ENCODE measurements at regions not wholly inside any gene's neighbourhood (a gene's known extent, or its start where the extent isn't known, plus 50 kb on each side); places are given as distances from the start of the nearest gene placed in this dataset.

DNA sequence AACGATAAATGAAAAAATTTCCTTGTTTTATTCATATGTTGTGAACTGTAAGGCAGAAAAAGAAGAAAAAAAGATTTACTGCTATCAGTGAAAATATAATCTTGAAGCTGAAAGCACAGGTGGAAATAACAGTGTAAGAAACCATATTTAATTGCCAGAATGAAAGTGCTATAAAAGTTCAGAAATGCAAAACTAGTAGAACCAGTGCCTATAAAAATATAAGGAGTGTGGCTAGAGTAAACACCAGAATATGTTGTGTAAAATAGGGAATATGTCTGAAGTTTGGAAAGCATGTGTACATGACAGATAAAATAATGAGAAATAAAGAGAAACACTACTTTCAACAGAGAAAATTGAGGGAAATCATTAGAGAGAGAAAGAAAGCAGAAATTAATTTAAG lies 350.5 kb upstream of the NPSR1 start:
- Histone ChIP-seq H3K27me3 (ENCODE audit: insufficient read depth, low read length) (no peaks in the 10 kb centered on the region), H3K79me1 (ENCODE audit: insufficient read depth, low read depth, low read length, poor library complexity, severe bottlenecking) (no peaks in the 10 kb centered on the region), H2BK120ac (ENCODE audit: low read depth, low read length, poor library complexity, severe bottlenecking) (no peak overlapping the region), H3K27ac (ENCODE audit: insufficient read length, low read depth, low read length) (no peak overlapping the region), H3K14ac (ENCODE audit: insufficient read depth, low read length) (no peak overlapping the region), H3K23ac (ENCODE audit: insufficient read length, low read depth, low read length) (no peak overlapping the region), H2BK12ac (ENCODE audit: insufficient read length, low read depth, low read length) (no peak overlapping the region), H3K9me3 (ENCODE audit: control insufficient read depth, low read depth, low read length) (no peaks in the 10 kb centered on the region), H3K4me1 (ENCODE audit: insufficient read depth, low read length) (no peaks in the 10 kb centered on the region), H3K56ac (ENCODE audit: insufficient read length, low read depth, low read length) (no peak overlapping the region), H3T11ph (ENCODE audit: low read length) (no peak overlapping the region), H3K9ac (ENCODE audit: extremely low read depth, insufficient read length, low read length) (no peak overlapping the region), H3K4me2 (ENCODE audit: insufficient read depth, insufficient read length, low read length) (no peak overlapping the region), H4K8ac (replicated peaks; ENCODE audit: insufficient read length, low read depth, low read length) (no peak overlapping the region), H2AK5ac (ENCODE audit: insufficient read length, low read length) (no peak overlapping the region), H2AFZ (ENCODE audit: low read length) (no peak overlapping the region), H4K20me1 (ENCODE audit: control insufficient read depth, insufficient read depth, insufficient read length) (no peaks in the 10 kb centered on the region), H3K79me2 (ENCODE audit: insufficient read depth, low read length) (no peaks in the 10 kb centered on the region), H2BK20ac (ENCODE audit: low read depth, low read length, poor library complexity, severe bottlenecking) (no peak overlapping the region), H2BK5ac (ENCODE audit: insufficient read length, low read length) (no peak overlapping the region), H3K23me2 (ENCODE audit: insufficient read length, low read depth, low read length, poor library complexity, severe bottlenecking) (no peaks in the 10 kb centered on the region), H4K91ac (ENCODE audit: insufficient read length, low read depth, low read length) (no peak overlapping the region), H4K5ac (ENCODE audit: insufficient read length, low read depth, low read length) (no peak overlapping the region), H2BK15ac (ENCODE audit: low read depth, low read length) (no peak overlapping the region), H3K4ac (ENCODE audit: low read depth, low read length) (no peak overlapping the region), H3K18ac (ENCODE audit: insufficient read length, low read depth, low read length) (no peak overlapping the region)
- DNase-seq: no peak
- Mint-ChIP-seq H3K4me1 (no peaks in the 10 kb centered on the region), H3K36me3 (ENCODE audit: insufficient read depth in 1 of 3, low read depth in 3 of 3) (peaks cover 1 to 11% (median 7%) of the 10 kb centered on the region in 3 experiments; a peak in 4 of 7 replicates), H3K4me3 (no peak overlapping the region), H3K27me3 (ENCODE audit: low read depth) (no peaks in the 10 kb centered on the region; the same call in 1 of the 2 replicates), H3K9me3 (peaks cover 12 to 13% of the 10 kb centered on the region in 2 experiments), H3K27ac (no peak overlapping the region)
- WGBS (ENCODE audit: extremely low coverage, insufficient read length, low lambda C conversion rate): no CpG with 5 or more reads among the region's 1 CpG
- TF ChIP-seq CTCF (conservative IDR thresholded peaks at IDR 0.05): no peak

Data from H9 (cell line).